GM19324 (cell line): ENCODE measurements at regions not wholly inside any gene's neighbourhood (a gene's known extent, or its start where the extent isn't known, plus 50 kb on each side); places are given as distances from the start of the nearest gene placed in this dataset.
A peak's percentile ranks its signal among the peaks of the same experiment; 100 is the strongest.
"Not testable (repeated sequence)": the region's sequence is repeated elsewhere in the genome, so short reads cannot be mapped to it uniquely, and the experiment has no call there.

Source experiments
- ATAC-seq: cut with Tn5 transposase; IDR thresholded peaks from one replicate; pipeline ENCODE4 v1.9.1; 2021; ENCODE audit warnings: mild to moderate bottlenecking, moderate library complexity; ENCODE audit not compliant: unreplicated experiment, low FRiP score

DNA sequence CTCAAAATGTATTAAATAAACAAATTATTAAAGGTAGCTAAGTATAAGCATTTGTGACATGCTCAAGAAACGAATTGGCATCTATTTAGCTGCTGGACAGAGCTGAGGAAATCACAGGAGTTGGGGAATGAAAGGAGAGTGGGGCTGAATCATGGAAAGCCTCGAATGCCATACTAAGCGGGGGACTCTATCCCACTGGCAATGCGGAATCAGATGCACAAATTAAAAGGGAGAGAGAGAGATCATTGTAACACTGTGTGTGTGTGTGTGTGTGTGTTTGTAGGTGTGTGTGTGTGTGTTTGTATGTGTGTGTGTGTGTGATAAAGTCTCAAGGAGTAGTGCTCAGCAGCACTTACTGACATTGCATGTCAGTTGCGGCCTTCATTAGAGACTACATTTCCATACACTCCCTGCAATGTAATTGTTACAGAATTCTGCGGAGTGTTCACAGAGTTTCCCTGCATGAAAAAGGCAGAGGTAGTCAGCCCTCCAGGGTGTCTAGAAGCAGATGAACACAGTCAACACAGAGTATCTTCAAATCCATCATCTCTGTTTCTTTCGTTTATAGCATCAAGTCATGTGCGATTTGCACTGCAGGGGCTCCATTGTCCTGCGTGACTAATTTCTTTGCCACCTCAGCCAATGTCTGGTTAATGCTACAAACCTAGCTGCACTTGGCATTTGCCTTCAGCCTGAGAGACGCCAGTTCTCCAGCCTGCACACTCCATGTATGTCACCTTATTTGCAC lies 111.7 kb upstream of the CYRIA start:
- ATAC-seq = no peak

DNA sequence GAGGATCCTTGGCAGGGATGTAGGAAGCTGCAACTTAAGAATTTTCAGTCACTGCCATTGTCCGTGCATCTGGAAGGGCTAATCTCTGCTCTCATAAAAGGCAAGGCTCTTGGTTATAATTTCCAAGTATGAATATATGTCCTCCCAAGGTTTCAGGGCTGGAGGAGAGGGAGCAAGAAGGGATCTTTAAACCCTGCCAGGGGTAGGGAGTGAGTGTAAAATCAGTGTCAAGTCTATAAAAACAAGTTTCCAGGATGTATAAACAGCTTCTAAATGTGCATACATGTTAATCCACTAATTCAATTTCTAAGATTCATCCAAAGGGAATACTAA lies 110.2 kb upstream of the CYRIA start:
- no peak for ATAC-seq

DNA sequence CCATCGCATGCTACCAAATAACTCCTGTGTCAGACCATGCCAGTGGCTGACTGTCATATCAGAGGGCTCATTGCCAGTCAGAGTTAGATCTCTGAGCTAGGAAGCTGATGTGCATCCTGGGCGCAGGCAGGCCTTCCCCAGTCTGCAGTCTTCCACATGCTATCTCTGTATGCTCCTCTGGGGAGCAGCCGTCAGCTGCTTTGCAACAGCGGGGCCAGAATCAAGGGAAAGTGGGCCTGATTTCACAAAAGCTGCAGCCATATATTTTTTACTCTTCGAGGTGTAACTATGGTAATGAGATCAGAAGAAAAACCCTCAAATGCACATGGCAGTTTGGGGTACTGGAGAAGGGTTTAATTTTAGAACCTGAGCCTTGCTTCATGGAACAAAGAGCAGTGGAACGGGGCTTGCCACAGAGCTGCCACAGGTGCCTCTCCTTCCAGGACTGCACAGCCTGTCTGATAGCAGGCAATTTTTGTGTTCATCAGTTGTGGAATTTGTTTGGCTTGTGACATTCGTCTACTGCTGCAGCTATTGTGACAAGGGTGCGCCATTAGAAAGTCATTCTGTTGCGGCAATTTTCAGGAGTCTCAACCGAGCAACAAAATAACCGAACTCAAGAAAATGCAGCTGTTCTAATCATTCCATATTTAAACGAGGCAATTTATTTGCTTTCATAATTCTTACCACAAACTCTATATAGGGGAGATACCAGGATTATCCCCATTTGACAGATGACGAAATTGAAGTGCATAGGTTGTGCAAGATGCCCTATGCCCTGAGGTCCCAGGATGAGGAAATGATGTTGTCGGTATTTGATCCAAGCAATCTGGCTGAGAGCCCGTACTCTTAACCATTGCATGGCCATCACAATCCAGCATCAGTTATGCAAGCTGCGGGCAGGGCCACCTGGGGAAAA lies 109.6 kb upstream of the CYRIA start:
- ATAC-seq = no peak

GRCh38 chr2:16774091-16774490 lies 108.5 kb upstream of the CYRIA start:
- no peak for ATAC-seq

- ATAC-seq = no peak
Measured at GRCh38 chr2:16773080-16773713, 107.6 kb upstream of the CYRIA start.

DNA sequence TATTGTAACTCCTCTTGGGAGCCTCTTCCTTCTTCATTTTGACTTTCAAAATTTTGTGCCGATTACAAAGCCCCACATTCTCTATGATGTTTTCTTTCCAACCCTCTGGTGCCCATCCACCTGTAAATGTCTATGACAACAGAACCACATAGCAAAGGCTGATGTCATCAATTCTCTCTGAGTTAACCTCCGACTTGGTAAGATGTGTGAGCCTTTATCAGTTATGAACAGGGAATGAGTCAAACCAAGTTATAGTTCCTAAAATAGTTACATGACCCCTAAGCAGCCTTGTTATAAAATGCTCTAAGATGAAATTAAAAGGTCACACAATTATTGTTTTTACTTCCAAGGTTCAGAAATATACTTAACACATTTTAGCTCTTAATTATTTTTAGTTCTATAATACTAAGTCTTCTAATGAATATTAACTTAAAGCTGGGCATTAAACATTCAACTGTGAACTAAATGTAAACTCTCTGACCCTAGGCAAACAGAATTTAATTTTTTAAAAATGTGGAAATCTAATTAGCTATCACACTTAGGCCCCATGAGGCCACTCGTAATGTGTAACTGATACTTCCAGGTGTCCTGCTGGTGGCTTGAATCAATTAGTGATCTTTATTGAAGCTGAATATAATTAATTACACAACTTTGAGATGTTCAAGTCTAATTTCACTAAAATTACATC lies 102.3 kb upstream of the CYRIA start:
- ATAC-seq = no peak

- ATAC-seq = no peak
Measured at GRCh38 chr2:16765356-16765755, 99.7 kb upstream of the CYRIA start.

DNA sequence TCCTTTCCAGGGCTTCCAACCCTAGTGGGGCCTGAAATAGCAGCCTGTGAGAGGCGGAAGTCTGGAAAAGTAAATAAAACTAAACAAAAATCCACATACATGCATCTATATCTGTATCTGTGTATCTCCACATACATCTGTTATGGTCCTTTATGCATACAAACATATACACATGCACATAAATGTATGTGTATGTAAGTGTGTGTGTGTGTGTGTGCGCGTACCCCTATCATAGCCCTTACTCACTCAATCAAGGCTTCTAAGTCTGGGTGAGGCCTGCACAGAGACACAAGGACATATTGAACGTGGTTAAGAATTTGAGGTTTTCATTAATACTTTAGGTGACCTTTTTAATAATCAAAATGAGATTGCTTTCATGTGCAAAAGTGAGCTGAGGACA lies 98.9 kb upstream of the CYRIA start:
- no peak for ATAC-seq

DNA sequence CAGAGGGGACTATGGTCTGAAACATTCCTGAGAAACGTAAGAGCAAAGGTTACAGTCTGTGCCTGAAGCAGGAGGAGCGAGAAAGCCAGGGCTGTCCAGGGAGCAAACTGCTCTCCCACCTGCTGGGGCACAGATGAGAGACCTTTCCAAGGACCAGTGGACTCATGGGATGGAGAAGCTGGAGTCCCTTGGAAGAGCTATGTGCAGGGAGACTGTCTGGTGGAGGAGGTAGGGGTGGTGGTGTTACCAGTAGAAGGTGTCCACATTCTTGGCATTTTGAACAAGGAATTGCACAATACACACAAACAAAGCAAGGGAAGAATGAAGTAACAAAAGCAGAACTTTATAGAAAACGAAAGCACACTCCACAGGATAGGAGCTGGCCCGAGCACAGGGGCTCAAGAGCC lies 97.9 kb upstream of the CYRIA start:
- ATAC-seq = no peak

DNA sequence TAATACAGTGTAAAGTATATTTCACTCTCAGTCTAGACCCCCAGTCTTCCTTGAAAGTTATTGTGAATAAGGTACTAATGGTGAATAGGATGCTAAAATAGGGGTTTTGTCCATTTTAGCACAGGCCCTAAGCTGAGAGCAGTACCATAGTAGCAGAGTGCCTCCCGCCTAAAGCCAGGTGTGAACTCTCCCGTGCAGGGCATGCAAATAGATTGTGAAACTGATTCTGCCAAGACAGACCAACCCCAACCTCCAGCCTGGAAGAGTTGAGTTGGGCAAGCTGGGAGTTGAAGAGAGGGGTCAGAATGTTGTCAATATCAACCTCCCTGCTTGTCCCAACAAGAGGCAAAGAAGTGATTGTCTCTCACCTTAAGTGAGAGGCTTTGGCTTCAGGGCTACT lies 97.4 kb upstream of the CYRIA start:
- ATAC-seq = no peak

- no peak for ATAC-seq
Measured at GRCh38 chr2:16760426-16760825, 94.8 kb upstream of the CYRIA start.

DNA sequence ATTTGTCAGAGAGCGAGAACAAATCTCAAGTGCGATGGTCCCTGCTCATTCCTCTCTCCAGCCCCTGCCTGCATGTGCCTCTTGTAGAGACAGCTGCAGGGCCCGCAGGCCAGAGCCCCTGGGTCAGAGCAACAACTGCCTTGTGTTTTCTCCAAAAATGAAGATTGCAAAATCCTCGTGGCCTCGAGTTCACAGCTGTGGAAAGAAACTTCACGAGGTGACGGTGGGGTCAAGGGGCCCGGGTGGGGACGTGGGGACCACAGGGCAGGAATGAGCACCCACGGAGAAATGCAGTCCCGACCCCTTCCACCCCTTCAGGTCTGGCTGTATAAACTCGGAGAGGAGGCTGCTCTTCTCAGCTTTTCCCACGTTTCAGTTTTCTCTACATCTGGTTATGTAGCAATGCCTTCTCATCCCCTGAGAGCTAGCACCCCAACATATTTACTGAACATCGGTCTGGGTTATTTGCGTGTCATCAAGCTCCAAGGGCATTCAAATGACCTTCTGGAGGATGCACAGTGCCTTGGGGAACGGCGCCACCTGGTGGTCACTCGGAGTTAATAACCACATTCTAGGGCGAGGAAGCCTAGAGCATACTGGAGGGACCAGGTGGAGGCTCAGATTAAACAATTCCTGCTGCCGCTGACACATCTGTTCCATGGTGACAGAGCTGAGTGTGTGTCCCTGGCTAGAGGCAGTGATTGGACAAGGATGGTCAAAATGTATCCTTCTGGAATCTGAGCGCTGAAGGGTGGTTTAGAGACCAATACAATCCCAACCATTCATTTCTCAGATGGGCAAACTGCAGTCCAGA lies 91.4 kb upstream of the CYRIA start:
- peak; percentile 88 for ATAC-seq

GRCh38 chr2:16755442-16755841 lies 89.8 kb upstream of the CYRIA start:
- ATAC-seq = no peak

DNA sequence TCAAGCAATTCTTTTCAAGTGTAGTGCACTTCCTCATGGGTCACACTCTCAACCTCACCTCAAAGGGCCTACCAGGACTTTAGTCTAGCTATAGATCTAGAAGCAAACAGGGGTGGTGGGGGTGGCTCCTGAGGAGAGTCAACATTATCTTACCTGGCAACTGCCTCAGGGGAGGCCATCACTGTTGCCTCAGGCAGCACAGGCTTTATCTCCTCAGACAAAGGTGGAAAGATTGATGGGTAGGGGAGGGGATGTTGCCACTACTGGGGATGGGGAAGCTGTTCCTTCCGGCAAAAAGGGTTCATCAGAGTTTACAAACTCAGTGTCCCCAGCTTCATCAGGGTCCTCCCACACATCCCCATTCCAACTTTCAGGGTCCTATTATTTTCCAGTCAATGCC lies 87.4 kb upstream of the CYRIA start:
- not testable (repeated sequence) for ATAC-seq

GRCh38 chr2:16750925-16751214 lies 85.2 kb upstream of the CYRIA start:
- not testable (repeated sequence) for ATAC-seq

DNA sequence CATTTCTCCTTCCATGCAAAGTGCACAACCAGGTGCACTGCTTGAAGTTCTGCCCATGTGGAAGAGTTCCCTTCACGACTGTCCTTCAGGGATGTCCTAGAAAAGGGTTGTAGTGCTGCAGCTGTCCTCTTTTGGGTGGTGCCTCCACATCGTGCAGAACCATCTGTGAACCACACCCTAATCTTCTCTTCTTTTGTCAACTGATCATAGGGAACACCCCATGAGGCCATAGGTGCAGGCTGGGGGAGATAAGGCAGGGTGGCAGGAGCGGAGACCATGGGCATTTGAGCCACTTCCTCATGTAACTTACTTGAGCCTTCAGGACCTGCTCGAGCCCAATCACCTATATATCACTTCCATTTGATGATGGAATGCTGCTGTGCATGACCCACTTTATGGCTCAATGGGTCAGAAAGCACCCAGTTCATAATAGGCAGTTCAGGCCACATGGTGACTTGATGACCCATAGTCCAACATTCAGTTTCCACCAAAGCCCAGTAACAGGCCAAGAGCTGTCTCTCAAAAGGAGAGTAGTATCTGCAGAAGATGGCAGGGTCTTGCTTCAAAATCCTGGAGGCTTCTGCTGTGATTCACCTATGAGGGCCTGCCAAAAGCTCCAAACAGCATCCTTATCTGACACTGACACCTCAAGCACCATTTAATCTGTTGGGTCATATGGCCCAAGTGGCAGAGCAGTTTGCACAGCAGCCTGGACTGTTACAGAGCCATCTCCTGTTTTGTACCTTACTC lies 84.7 kb upstream of the CYRIA start:
- ATAC-seq = no peak

- ATAC-seq = not testable (repeated sequence)
Measured at GRCh38 chr2:16748511-16749266, 83.1 kb upstream of the CYRIA start.

DNA sequence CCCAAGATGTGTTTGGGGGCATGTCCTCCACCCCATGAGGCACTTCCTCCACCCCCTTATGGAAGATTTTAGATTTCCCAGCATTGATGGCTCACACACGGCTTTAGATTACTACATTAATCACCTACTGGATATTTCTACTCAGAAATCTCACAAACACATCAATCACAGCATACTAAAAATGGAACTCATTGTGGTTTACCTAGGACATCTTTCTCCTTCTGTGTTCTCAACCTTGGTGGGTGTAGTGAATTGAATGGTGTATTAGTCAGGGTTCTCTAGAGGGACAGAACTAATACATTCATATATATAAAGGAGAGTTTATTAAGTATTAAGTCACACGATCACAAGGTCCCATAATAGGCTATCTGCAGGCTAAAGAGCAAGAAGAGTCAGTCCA lies 82.1 kb upstream of the CYRIA start:
- no peak for ATAC-seq

GRCh38 chr2:16747257-16747656 lies 81.6 kb upstream of the CYRIA start:
- ATAC-seq = no peak
